Thyroid gland (tissue), 4 donors: ENCODE measurements at regions not wholly inside any gene's neighbourhood (a gene's known extent, or its start where the extent isn't known, plus 50 kb on each side); places are given as distances from the start of the nearest gene placed in this dataset.

ENCODE experiments used
- CTCF ChIP-seq, 6 experiments: fragments of 200-600 bp in 3 of 6; fragments of 450-650 bp in 3 of 6; sonication (generic) in 3 of 6; IDR thresholded peaks; one replicate each; pipeline ENCODE4 v1.5.1; 2016 to 2019; ENCODE audit warnings: antibody characterized with exemption in 6 of 6, mild to moderate bottlenecking in 2 of 6, inconsistent platforms in 1 of 6, moderate library complexity in 1 of 6
- POLR2A ChIP-seq, 2 donors: fragments of 450-650 bp; IDR thresholded peaks; one replicate each; pipeline ENCODE4 v1.6.1; 2017; ENCODE audit warnings: antibody characterized with exemption in 2 of 2, mild to moderate bottlenecking in 2 of 2, moderate library complexity in 1 of 2

- TF ChIP-seq CTCF (IDR thresholded peaks at IDR 0.05) (no peak), POLR2A (IDR thresholded peaks at IDR 0.05) (no peak)
These were observed 125.0 kb downstream of the PRLHR start for GRCh38 chr10:118470470-118470869.
